Activated CD8-positive, alpha-beta memory T cell treated with anti-CD3 and anti-CD28 coated beads for 36 hours (primary cell): ENCODE measurements at regions not wholly inside any gene's neighbourhood (a gene's known extent, or its start where the extent isn't known, plus 50 kb on each side); places are given as distances from the start of the nearest gene placed in this dataset.
"Not testable (repeated sequence)": the region's sequence is repeated elsewhere in the genome, so short reads cannot be mapped to it uniquely, and the experiment has no call there.

Experiments
- CTCF ChIA-PET: fragments of 350-600 bp; sonication (Branson Sonifier 250); formaldehyde crosslinking; loops from one replicate; lab custom pipeline; 2021; ENCODE audit warnings: antibody characterized with exemption; lab: Charles Lee
- POLR2A ChIA-PET: fragments of 350-600 bp; sonication (Branson Sonifier 250); formaldehyde crosslinking; loops from one replicate; lab custom pipeline; 2021; ENCODE audit warnings: antibody characterized with exemption; lab: Charles Lee

DNA sequence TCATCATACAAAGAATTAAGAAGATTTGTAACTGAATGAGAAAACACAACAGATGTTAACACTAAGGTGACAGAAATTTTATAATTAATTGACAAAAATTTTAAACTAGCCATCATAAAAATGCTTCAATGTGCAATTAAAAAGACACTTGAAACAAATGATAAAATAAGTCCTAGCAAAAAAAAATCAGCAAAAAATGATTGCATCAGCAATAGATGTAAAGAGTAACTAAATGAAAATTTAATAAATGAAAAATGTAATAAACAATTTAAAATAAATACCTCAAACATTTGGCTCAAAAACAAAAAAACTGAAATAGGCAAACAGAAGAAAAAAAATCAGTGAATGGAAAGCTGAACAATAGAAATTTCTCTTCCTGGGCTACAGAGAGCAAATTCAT is 380.7 kb upstream of the GALNTL6 start:
- ChIA-PET POLR2A (no interaction called here), CTCF (no interaction called here)

GRCh38 chr4:171430495-171430894 is 382.7 kb upstream of the GALNTL6 start:
- POLR2A ChIA-PET, result no interaction called here
- CTCF ChIA-PET, result no interaction called here

DNA sequence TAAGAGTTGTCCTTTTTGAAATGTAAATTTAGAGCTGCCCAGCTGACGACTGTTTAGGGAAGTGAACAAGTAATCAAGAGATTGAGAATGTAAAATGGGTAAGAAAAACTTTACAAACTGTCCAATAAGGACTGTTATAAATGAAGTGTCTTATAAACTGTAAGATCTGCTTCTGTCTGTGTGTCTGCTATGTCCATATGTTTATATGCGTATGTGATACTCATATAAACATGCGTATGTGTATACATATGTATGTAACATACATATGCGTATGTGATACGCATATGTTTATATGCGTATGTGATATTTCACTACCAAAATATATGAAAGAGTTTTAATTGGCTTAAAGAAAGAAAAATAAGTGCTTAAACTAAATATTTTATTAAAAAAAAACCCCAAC is 416.0 kb upstream of the GALNTL6 start:
- ChIA-PET POLR2A (no interaction called here), CTCF (no interaction called here)

DNA sequence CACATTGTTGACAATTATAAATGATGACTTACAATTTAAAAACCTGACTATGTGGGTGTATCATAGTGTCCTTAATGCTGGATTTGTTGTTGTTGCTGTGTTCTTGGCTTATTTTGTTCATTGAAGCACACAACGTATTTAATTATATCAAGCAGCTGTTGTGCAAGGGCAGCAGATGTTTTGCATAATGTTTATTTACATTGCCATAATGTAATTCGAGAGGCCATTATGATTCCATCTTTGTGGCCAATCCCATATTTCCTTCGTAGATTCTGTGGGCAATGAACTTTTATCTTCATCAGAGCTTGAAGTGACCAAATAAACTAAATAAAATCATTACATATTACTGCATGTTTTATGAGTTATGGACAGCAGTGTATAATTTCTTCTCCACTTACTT is 422.6 kb upstream of the GALNTL6 start:
- ChIA-PET POLR2A (no interaction called here), CTCF (no interaction called here)

GRCh38 chr4:171378323-171378722 is 434.9 kb upstream of the GALNTL6 start:
- ChIA-PET POLR2A (no interaction called here), CTCF (no interaction called here)

DNA sequence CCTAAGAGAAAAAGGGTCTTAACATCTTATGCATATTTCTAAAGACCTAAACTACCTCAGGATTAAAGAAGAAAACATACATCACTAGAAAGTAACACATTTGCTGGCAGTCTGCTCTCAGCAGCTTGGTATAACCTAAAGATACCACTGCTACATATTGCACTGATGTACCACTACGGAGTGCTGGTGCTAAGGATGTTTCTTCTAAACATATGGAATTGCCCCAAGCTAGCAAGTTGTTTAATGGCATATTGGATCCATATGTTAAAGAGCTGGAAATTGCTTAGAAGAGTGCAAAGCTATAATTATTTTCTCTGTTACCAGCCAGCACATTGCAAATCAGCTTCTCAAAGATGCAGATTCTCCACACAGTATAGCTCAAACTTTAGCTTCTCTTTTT is 436.5 kb upstream of the GALNTL6 start:
- ChIA-PET CTCF (no interaction called here), POLR2A (no interaction called here)

DNA sequence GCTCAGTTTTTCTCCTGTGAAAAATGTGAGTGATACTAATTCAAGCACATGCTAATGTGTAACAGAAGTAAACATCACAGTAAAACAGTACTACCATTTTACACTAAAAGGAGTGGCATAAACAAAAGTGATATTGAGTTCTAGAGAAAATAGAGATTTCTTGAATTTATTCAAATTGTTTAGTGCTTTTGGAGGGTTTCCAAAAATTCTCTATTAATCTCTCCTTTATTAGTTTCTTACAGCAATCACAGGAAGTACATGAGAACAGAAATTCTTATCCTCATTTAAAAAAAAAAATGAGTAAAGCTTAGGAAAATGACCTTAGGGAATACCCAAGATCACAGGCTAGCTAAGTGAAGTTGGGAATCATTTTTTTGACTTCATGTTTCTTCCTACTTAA is 459.7 kb upstream of the GALNTL6 start:
- ChIA-PET CTCF (no interaction called here), POLR2A (no interaction called here)

DNA sequence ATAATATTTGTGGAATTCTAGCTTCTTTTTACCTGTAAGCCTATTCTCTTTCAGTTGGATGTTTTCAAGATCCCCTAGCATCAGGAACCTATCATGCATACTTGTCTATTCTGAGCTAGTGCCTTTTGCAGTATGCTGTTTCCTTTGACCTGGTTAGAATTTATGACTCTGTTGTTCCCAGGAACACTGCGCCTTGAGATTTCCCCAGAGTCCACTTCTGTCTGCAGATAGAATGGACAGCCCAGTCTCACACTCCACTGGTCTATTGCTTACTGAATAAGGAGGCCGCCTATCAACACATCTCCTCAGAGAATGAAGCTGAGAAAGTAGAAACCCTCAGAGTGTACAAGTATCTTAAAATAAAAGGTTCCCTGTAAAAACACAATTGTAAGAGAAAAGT is 465.1 kb upstream of the GALNTL6 start:
- CTCF ChIA-PET, result no interaction called here
- POLR2A ChIA-PET, result no interaction called here

- POLR2A ChIA-PET, result no interaction called here
- CTCF ChIA-PET, result no interaction called here
Measured at GRCh38 chr4:171342646-171343045, 470.6 kb upstream of the GALNTL6 start.

- ChIA-PET CTCF (no interaction called here), POLR2A (no interaction called here)
Measured at GRCh38 chr4:171340258-171340657, 472.9 kb upstream of the GALNTL6 start.

- CTCF ChIA-PET, result no interaction called here
- POLR2A ChIA-PET, result no interaction called here
Measured at GRCh38 chr4:171334549-171334948, 478.7 kb upstream of the GALNTL6 start.

GRCh38 chr4:171308661-171309060 is 504.5 kb upstream of the GALNTL6 start:
- CTCF ChIA-PET, result no interaction called here
- POLR2A ChIA-PET, result no interaction called here

DNA sequence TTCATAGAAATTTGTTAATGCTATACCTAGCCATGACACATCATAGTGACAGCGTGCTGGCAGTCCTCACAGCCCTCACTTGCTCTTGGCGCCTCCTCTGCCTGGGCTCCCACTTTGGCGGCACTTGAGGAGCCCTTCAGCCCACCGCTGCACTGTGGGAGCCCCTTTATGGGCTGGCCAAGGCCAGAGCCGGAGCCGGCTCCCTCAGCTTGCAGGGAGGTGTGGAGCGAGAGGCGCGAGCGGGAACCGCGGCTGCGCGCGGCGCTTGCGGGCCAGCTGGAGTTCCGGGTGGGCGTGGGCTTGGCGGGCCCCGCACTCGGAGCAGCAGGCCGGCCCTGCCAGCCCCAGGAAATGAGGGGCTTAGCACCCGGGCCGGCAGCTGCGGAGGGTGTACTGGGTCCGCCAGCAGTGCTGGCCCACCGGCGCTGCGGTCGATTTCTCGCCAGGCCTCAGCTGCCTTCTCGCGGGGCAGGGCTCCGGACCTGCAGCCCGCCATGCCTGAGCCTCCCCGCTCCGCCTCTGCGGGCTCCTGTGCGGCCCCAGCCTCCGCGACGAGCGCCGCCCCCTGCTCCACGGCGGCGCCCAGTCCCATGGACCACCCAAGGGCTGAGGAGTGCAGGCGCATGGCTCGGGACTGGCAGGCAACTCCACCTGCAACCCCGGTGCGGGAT is 515.0 kb upstream of the GALNTL6 start:
- CTCF ChIA-PET, POLR2A ChIA-PET: not testable (repeated sequence)

DNA sequence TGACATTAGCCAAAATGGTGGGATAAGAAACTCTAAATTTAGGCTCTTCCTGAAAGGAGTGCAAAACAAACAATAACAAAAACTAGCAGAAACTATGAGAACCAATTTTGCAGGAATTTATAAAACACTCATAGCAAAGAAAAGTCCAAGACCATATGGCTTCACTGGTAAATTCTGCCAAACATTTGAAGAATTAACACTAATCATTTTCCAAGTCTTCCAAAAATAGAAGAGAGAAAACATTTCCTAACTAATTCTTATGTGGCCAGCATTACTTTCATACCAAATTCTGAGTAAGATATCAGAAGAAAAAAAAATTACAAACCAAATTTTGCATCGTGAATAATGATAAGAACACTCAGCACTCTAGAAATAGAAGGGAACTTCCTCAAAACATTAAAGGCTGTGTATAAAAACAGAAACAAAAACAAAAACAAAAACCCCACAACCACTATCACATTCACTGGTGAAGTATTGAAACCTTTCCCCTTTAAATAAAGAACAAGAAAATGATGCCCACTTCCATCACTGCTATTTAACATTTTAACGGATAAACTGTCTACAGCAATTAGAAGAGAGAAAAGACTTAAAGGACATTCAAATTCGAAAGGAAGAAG is 524.3 kb upstream of the GALNTL6 start:
- ChIA-PET POLR2A (no interaction called here), CTCF (no interaction called here)

DNA sequence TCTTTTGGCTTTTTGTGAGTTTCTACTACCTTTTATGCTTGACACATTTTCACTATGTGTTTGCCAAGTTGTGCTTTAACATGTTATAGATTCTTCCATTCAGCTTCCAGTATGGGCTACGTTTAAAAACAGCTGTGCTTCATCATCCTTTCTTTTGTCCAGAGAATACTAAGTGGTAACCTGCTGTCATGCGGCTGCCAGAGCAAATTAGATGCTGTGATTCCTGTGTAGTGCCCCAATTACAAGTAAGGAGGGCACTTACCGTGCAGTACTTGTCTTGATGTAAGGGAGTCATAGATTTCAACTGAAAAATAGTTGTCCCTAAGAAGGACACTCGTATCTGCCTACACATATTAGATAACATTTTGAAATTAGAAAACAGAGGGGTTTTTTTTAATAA is 531.8 kb upstream of the GALNTL6 start:
- ChIA-PET CTCF (interaction anchor here (0.6 kb wide), 1 partner anchor 1319 kb away, joined by 3 read pairs; no protein-coding TSS in a partner anchor), POLR2A (no interaction called here)

DNA sequence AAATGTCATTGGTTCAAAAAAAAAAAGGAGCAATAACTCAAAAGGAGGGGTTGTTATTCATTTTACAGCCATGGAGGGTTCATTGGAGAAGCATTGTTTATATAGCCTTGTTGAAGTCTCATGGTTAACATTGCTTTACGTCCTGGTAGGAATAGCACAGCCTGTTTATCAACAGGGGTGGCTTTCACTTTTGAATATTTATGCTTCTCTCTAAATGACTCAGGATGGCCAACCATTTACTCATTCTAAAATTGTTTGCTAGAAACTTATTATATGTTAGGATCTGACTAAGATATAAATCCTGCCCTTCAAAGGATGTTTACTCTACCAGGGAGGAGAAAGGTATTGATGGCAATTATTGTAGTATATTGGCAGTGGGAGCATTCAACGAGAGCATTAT is 534.1 kb upstream of the GALNTL6 start:
- ChIA-PET CTCF (no interaction called here), POLR2A (no interaction called here)

GRCh38 chr4:171266671-171267070 is 546.5 kb upstream of the GALNTL6 start:
- POLR2A ChIA-PET, result no interaction called here
- CTCF ChIA-PET, result no interaction called here

- POLR2A ChIA-PET, result no interaction called here
- CTCF ChIA-PET, result no interaction called here
Measured at GRCh38 chr4:171265190-171265818, 547.9 kb upstream of the GALNTL6 start.

GRCh38 chr4:171256223-171256622 is 557.0 kb upstream of the GALNTL6 start:
- CTCF ChIA-PET, result no interaction called here
- POLR2A ChIA-PET, result no interaction called here

DNA sequence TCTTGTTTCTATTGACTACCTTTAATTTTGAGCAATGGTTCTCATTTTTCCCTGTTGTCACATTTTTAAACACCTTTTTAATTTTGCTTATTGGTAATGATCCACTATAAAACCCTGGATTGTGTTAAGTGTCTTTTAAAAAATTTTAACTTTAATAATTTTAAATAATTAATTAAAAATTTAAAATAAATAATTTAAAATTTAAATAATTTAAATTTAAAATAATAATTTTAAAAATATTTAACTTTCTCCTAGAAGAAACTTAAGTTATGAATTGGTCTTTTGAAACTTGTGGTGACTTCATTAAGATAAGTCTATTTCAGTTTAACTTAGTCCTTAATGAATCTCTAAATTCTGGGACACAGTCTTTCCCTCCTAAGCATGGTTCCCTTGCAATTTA is 566.3 kb upstream of the GALNTL6 start:
- POLR2A ChIA-PET, result no interaction called here

DNA sequence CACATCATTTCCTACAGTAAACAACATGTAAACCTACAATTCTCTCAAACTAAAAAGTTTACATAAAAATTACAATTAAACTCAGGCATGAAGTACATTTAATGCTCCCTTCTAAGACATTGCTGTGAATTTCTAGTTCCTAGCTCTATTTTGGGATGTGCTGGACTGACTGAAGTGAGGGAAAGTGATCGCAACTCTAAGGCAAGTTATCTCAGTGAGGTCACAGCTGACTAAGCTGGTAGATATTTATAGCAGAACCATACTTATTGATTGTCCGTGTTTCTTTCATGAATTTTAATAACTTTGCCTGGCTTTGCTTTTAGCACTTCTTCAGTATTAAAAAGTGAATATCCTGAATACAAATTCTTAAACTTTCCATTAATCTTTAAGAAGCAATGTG is 570.4 kb upstream of the GALNTL6 start:
- CTCF ChIA-PET, result no interaction called here
- POLR2A ChIA-PET, result no interaction called here

More for the DNA sequence above, 566.3 kb upstream of the GALNTL6 start:
- CTCF ChIA-PET, result no interaction called here
